DND-41 (cell line): ENCODE measurements at regions not wholly inside any gene's neighbourhood (a gene's known extent, or its start where the extent isn't known, plus 50 kb on each side); places are given as distances from the start of the nearest gene placed in this dataset.

ENCODE experiments used
- ATAC-seq: fragments of 200-7000 bp; cut with Tn5 transposase; 3 replicates; pipeline ENCODE4 v1.9.1; 2021; ENCODE audit warnings: low read depth; ENCODE audit not compliant: insufficient read depth
- DNase-seq: peaks from one replicate; pipeline ENCODE4 v3.0.0-alpha.2; 2020
- H2AFZ ChIP-seq: 2 replicates; pipeline ENCODE4 v1.6.0; 2012; ENCODE audit warnings: low read depth, low read length
- H3K27ac ChIP-seq: 2 replicates; pipeline ENCODE4 v1.5.1; 2012; ENCODE audit warnings: low read length, inconsistent platforms
- H3K27me3 ChIP-seq: fragments of 200-600 bp; sonication (generic); 2 replicates; pipeline ENCODE4 v1.6.0; 2012; ENCODE audit warnings: low read length, mild to moderate bottlenecking, inconsistent platforms; ENCODE audit not compliant: insufficient read depth, poor library complexity
- H3K36me3 ChIP-seq: 2 replicates; pipeline ENCODE4 v1.5.1; 2012; ENCODE audit warnings: low read length, inconsistent platforms; ENCODE audit not compliant: insufficient read depth
- H3K4me1 ChIP-seq: 2 replicates; pipeline ENCODE4 v1.5.1; 2012; ENCODE audit warnings: mild to moderate bottlenecking, low read length; ENCODE audit not compliant: insufficient read depth
- H3K4me2 ChIP-seq: 2 replicates; pipeline ENCODE4 v1.6.0; 2012; ENCODE audit warnings: mild to moderate bottlenecking, moderate library complexity, low read length, inconsistent platforms; ENCODE audit not compliant: insufficient read depth
- H3K4me3 ChIP-seq, 2 experiments: fragments of 200-600 bp in 1 of 2; shearing (Covaris generic) in 1 of 2; 2 replicates each; pipeline ENCODE4 v1.5.1; 2012 to 2016; ENCODE audit warnings: inconsistent platforms in 2 of 2, low read length in 2 of 2, mild to moderate bottlenecking in 2 of 2, low read depth in 1 of 2, moderate library complexity in 1 of 2
- H3K79me2 ChIP-seq: 2 replicates; pipeline ENCODE4 v1.6.0; 2012; ENCODE audit warnings: low read length, inconsistent platforms; ENCODE audit not compliant: insufficient read depth
- H3K9ac ChIP-seq: 2 replicates; pipeline ENCODE4 v1.6.0; 2012; ENCODE audit warnings: low read depth, mild to moderate bottlenecking, inconsistent platforms, low read length, moderate library complexity
- H3K9me3 ChIP-seq: 2 replicates; pipeline ENCODE4 v1.5.1; 2012; ENCODE audit warnings: low read length, moderate library complexity, mild to moderate bottlenecking, inconsistent platforms; ENCODE audit not compliant: insufficient read depth, severe bottlenecking
- H4K20me1 ChIP-seq: 2 replicates; pipeline ENCODE4 v1.6.0; 2012; ENCODE audit warnings: low read length; ENCODE audit not compliant: insufficient read depth
- EZH2 ChIP-seq: IDR thresholded peaks from 3 replicates; pipeline ENCODE4 v1.6.1; 2012; ENCODE audit warnings: borderline replicate concordance, low read depth, mild to moderate bottlenecking, moderate library complexity, low read length, inconsistent platforms; ENCODE audit not compliant: severe bottlenecking
- TF ChIP-seq, protein P1 (sequence below): IDR thresholded peaks from 2 replicates; pipeline ENCODE4 v1.5.1; 2012; ENCODE audit warnings: borderline replicate concordance, low read length, moderate library complexity, mild to moderate bottlenecking; ENCODE audit not compliant: poor library complexity, severe bottlenecking; ENCODE audit errors: extremely low read depth

GRCh38 chr5:52712354-52712753, 75.4 kb upstream of the ITGA1 start:
- Histone ChIP-seq H3K36me3 (no peaks in the 10 kb centered on the region), H3K4me1 (peaks cover 59% of the 10 kb centered on the region), H3K27ac (peak overlapping the region; percentile 80), H3K9me3 (peaks cover 17% of the 10 kb centered on the region), H3K79me2 (no peaks in the 10 kb centered on the region), H3K9ac (no peak overlapping the region), H2AFZ (no peak overlapping the region), H4K20me1 (no peaks in the 10 kb centered on the region), H3K4me2 (no peak overlapping the region), H3K27me3 (no peaks in the 10 kb centered on the region), H3K4me3 (no peak overlapping the region)
- TF ChIP-seq, protein P1, sequence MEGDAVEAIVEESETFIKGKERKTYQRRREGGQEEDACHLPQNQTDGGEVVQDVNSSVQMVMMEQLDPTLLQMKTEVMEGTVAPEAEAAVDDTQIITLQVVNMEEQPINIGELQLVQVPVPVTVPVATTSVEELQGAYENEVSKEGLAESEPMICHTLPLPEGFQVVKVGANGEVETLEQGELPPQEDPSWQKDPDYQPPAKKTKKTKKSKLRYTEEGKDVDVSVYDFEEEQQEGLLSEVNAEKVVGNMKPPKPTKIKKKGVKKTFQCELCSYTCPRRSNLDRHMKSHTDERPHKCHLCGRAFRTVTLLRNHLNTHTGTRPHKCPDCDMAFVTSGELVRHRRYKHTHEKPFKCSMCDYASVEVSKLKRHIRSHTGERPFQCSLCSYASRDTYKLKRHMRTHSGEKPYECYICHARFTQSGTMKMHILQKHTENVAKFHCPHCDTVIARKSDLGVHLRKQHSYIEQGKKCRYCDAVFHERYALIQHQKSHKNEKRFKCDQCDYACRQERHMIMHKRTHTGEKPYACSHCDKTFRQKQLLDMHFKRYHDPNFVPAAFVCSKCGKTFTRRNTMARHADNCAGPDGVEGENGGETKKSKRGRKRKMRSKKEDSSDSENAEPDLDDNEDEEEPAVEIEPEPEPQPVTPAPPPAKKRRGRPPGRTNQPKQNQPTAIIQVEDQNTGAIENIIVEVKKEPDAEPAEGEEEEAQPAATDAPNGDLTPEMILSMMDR = no peak
- TF ChIP-seq EZH2 = no peak
- ATAC-seq = peak; percentile 55; the same call in 2 of the 3 replicates
- no peak for DNase-seq

DNA sequence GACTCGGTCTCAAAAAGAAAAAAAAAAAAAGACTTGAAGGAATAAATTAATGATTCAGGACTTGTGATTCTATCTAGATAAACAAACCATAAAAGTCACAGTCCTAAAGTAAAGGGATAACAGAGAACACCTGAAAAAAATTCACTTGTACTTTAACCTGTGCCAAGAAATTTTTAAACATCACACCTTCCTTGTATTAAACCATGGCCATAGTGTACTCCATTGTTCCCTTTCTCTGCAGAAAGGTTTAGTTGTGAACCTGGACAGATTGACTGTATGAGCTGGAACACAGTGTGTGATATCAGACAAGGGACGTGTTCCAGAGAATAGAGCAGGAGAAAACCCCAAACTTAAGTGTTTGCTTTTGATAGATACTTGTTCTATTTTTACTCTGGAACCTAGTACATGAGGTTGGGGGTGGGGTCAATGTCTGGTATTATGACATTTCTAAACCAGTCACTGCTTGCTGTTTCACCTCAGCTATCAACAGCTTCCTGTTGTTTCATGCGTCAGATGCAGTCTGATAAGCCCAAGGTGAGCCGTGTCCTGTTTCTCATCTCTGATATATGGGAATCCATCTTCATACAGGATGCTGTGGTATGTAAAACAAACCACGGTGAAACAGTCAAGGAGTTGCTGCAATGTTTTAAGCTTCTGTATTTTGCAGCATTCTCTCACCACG, 62.5 kb upstream of the ITGA1 start:
- TF ChIP-seq, protein P1 = no peak
- peak; percentile 92 for DNase-seq
- peaks cover 65% of the 10 kb centered on the region for H3K4me1 ChIP-seq
- peak overlapping the region; percentile 96 for H3K27ac ChIP-seq
- no peaks in the 10 kb centered on the region for H3K79me2 ChIP-seq
- H2AFZ ChIP-seq = no peak overlapping the region
- peak overlapping the region in 1 of 2 experiments; percentile 26; a peak in 2 of 4 replicates for H3K4me3 ChIP-seq
- H3K9ac ChIP-seq = peak overlapping the region; percentile 56
- H3K27me3 ChIP-seq = no peaks in the 10 kb centered on the region
- H3K9me3 ChIP-seq = no peaks in the 10 kb centered on the region
- peak overlapping the region; percentile 59 for H3K4me2 ChIP-seq
- H3K36me3 ChIP-seq = no peaks in the 10 kb centered on the region
- ATAC-seq = peak; percentile 91
- H4K20me1 ChIP-seq = no peaks in the 10 kb centered on the region

GRCh38 chr5:52725808-52726207, 61.9 kb upstream of the ITGA1 start:
- Histone ChIP-seq H3K27me3 (no peaks in the 10 kb centered on the region), H3K4me1 (peaks cover 71% of the 10 kb centered on the region), H3K4me2 (peak overlapping the region; percentile 59), H3K9ac (peak overlapping the region; percentile 56), H3K9me3 (peaks cover 2% of the 10 kb centered on the region), H3K4me3 (peak overlapping the region in 1 of 2 experiments; percentile 26; a peak in 2 of 4 replicates), H3K27ac (peak overlapping the region; percentile 96), H2AFZ (no peak overlapping the region), H3K36me3 (0 out of 2 replicates have a peak, but pooled peaks cover 2% of the 10 kb centered on the region), H4K20me1 (no peaks in the 10 kb centered on the region), H3K79me2 (no peaks in the 10 kb centered on the region)
- no peak for TF ChIP-seq EZH2
- TF ChIP-seq, protein P1 = no peak
- ATAC-seq = peak; percentile 41
- peak; percentile 64 for DNase-seq
